ENCODE measurements at regions not wholly inside any gene's neighbourhood (a gene's known extent, or its start where the extent isn't known, plus 50 kb on each side); places are given as distances from the start of the nearest gene placed in this dataset.

DNA sequence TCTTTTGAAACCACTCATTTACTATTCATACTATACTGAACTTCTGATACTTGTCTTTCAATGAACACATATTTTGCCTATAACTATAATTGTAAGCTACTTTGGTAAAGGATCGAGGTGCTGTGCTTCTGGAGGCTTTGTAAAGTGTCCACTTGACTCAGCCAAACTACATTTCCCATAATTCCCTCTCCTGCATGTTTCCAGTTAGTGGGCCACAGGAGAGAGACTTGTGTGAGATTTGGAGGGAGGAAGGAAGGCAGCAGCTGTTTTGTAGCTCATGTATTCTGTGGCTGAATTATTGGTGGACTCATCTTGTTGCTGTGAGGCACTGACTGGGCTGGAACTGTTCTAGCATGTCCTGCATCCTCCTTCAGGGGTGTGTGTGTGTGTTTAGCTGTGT, 328.8 kb downstream of the ARL6IP6 start:
- H4K20me1 ChIP-seq (ENCODE audit: insufficient read depth), result no peaks in the 10 kb centered on the region
- RAD21 ChIA-PET (ENCODE audit: low non-redundant PET in 1 of 2, low total read pairs in 2 of 2, uncharacterized antibody in 2 of 2, unreplicated experiment in 2 of 2), result no interaction called here
- no peak overlapping the region for H3K4me2 ChIP-seq (ENCODE audit: low read length)
- DNase-seq (ENCODE audit: low read depth, low spot score) (no peak), ATAC-seq (no peak)
- H3K4me1 ChIP-seq (ENCODE audit: control insufficient read depth in 1 of 2, insufficient read depth in 2 of 2, low read length in 2 of 2), result peaks cover 0 to 4% of the 10 kb centered on the region in 2 experiments; a peak in 1 of 4 replicates
- H3K9me2 ChIP-seq (ENCODE audit: insufficient read depth), result no peaks in the 10 kb centered on the region
- H3K36me3 ChIP-seq (ENCODE audit: control insufficient read depth in 1 of 2, insufficient read depth in 2 of 2, low read length in 2 of 2), result no peaks in the 10 kb centered on the region
- TF ChIP-seq POLR2AphosphoS5 (IDR thresholded peaks at IDR 0.05; ENCODE audit: low read depth, low read length) (no peak), FOSL1 (IDR thresholded peaks at IDR 0.05; ENCODE audit: low read depth) (no peak), CEBPB (IDR thresholded peaks at IDR 0.05; ENCODE audit: low read depth) (no peak), ELF1 (IDR thresholded peaks at IDR 0.05; ENCODE audit: borderline replicate concordance, low read depth) (no peak), RAD21 (IDR thresholded peaks at IDR 0.05; ENCODE audit: low read depth) (no peak), ZBTB33 (IDR thresholded peaks at IDR 0.05; ENCODE audit: extremely low read depth, insufficient replicate concordance, low read length) (no peak), TCF7L2 (IDR thresholded peaks at IDR 0.05; ENCODE audit: borderline replicate concordance, extremely low read depth, insufficient read depth, insufficient read length) (no peak), CBX3 (IDR thresholded peaks at IDR 0.05; ENCODE audit: low read depth) (no peak), SIN3A (IDR thresholded peaks at IDR 0.05; ENCODE audit: low read depth) (no peak), EGR1 (IDR thresholded peaks at IDR 0.05; ENCODE audit: low read depth) (no peak), SRF (IDR thresholded peaks at IDR 0.05; ENCODE audit: low read depth) (no peak), ZNF274 (IDR thresholded peaks at IDR 0.05; ENCODE audit: low read depth, low read length) (no peak), REST (IDR thresholded peaks at IDR 0.05; ENCODE audit: low read depth) (no peak), EZH2phosphoT487 (IDR thresholded peaks at IDR 0.05; ENCODE audit: borderline replicate concordance) (no peak), SP1 (IDR thresholded peaks at IDR 0.05; ENCODE audit: low read depth) (no peak), POLR2A (IDR thresholded peaks at IDR 0.05; ENCODE audit: borderline replicate concordance, extremely low read depth, insufficient read depth, insufficient read length) (no peak), JUND (IDR thresholded peaks at IDR 0.05) (no peak), MAX (IDR thresholded peaks at IDR 0.05) (no peak)
- TF ChIP-seq, protein P1, sequence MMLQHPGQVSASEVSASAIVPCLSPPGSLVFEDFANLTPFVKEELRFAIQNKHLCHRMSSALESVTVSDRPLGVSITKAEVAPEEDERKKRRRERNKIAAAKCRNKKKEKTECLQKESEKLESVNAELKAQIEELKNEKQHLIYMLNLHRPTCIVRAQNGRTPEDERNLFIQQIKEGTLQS (IDR thresholded peaks at IDR 0.05), result no peak
- TF ChIP-seq, protein P2, sequence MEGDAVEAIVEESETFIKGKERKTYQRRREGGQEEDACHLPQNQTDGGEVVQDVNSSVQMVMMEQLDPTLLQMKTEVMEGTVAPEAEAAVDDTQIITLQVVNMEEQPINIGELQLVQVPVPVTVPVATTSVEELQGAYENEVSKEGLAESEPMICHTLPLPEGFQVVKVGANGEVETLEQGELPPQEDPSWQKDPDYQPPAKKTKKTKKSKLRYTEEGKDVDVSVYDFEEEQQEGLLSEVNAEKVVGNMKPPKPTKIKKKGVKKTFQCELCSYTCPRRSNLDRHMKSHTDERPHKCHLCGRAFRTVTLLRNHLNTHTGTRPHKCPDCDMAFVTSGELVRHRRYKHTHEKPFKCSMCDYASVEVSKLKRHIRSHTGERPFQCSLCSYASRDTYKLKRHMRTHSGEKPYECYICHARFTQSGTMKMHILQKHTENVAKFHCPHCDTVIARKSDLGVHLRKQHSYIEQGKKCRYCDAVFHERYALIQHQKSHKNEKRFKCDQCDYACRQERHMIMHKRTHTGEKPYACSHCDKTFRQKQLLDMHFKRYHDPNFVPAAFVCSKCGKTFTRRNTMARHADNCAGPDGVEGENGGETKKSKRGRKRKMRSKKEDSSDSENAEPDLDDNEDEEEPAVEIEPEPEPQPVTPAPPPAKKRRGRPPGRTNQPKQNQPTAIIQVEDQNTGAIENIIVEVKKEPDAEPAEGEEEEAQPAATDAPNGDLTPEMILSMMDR (IDR thresholded peaks at IDR 0.05 in 2 of 3, conservative IDR thresholded peaks at IDR 0.05 in 1 of 3; ENCODE audit: borderline replicate concordance in 1 of 3, insufficient read depth in 1 of 3, low read depth in 2 of 3, low read length in 2 of 3), result no peak
- no peaks in the 10 kb centered on the region for H3K9me3 ChIP-seq (ENCODE audit: control insufficient read depth in 1 of 2, insufficient read depth in 1 of 2, low read depth in 1 of 2, low read length in 2 of 2)
- H3K27ac ChIP-seq (ENCODE audit: low read depth, low read length), result no peak overlapping the region
- H2AFZ ChIP-seq (ENCODE audit: low read depth, low read length, poor library complexity, severe bottlenecking), result no peak overlapping the region
- CTCF ChIA-PET, result no interaction called here
- H3K9ac ChIP-seq (ENCODE audit: low read length), result no peak overlapping the region
- no TSS peak for BruUV-seq (replicated peaks)
- POLR2A ChIA-PET, result no interaction called here
- H3K4me3 ChIP-seq (replicated peaks in 1 of 2; ENCODE audit: low read depth in 1 of 2, low read length in 2 of 2), result no peak overlapping the region
- no peaks in the 10 kb centered on the region for H3K79me2 ChIP-seq (ENCODE audit: insufficient read depth, low read length)
- no peaks in the 10 kb centered on the region for H3K27me3 ChIP-seq (ENCODE audit: insufficient read depth, low read length)
- intact Hi-C loops (cut with micrococcal nuclease), result no loop called here

All from HCT116 (cell line).